Thyroid gland (tissue), 4 donors: ENCODE measurements at regions not wholly inside any gene's neighbourhood (a gene's known extent, or its start where the extent isn't known, plus 50 kb on each side); places are given as distances from the start of the nearest gene placed in this dataset.

Experiments
- CTCF ChIP-seq, 6 experiments: fragments of 200-600 bp in 3 of 6; fragments of 450-650 bp in 3 of 6; sonication (generic) in 3 of 6; IDR thresholded peaks; one replicate each; pipeline ENCODE4 v1.5.1; 2016 to 2019; ENCODE audit warnings: antibody characterized with exemption in 6 of 6, mild to moderate bottlenecking in 2 of 6, inconsistent platforms in 1 of 6, moderate library complexity in 1 of 6
- POLR2A ChIP-seq, 2 donors: fragments of 450-650 bp; IDR thresholded peaks; one replicate each; pipeline ENCODE4 v1.6.1; 2017; ENCODE audit warnings: antibody characterized with exemption in 2 of 2, mild to moderate bottlenecking in 2 of 2, moderate library complexity in 1 of 2

GRCh38 chr4:132195176-132195575 is 953.9 kb upstream of the PCDH10 start:
- no peak for TF ChIP-seq POLR2A (IDR thresholded peaks at IDR 0.05)
- TF ChIP-seq CTCF (IDR thresholded peaks at IDR 0.05) = no peak
